AG08395 (cell line): ENCODE measurements at regions not wholly inside any gene's neighbourhood (a gene's known extent, or its start where the extent isn't known, plus 50 kb on each side); places are given as distances from the start of the nearest gene placed in this dataset.
"Not testable (repeated sequence)": the region's sequence is repeated elsewhere in the genome, so short reads cannot be mapped to it uniquely, and the experiment has no call there.

Experiments used
- DNase-seq: peaks from one replicate; pipeline ENCODE4 v3.0.0; 2012; ENCODE audit warnings: mixed read lengths, low spot score

GRCh38 chr5:152608458-152608857 lies 203.4 kb upstream of the NMUR2 start:
- DNase-seq = no peak

GRCh38 chr5:152619756-152620155 lies 214.7 kb upstream of the NMUR2 start:
- DNase-seq = no peak

- DNase-seq = no peak
These were observed 217.5 kb upstream of the NMUR2 start for GRCh38 chr5:152622628-152623027.

- no peak for DNase-seq
These were observed 218.9 kb upstream of the NMUR2 start for GRCh38 chr5:152623951-152624350.

GRCh38 chr5:152625696-152626095 lies 220.6 kb upstream of the NMUR2 start:
- DNase-seq = no peak

GRCh38 chr5:152631221-152631620 lies 226.1 kb upstream of the NMUR2 start:
- DNase-seq = no peak

- DNase-seq = no peak
These were observed 227.3 kb upstream of the NMUR2 start for GRCh38 chr5:152632360-152632759.

- no peak for DNase-seq
These were observed 229.5 kb upstream of the NMUR2 start for GRCh38 chr5:152634586-152634985.

- DNase-seq = no peak
These were observed 234.0 kb upstream of the NMUR2 start for GRCh38 chr5:152638996-152639552.

- no peak for DNase-seq
These were observed 237.1 kb upstream of the NMUR2 start for GRCh38 chr5:152641970-152642805.

GRCh38 chr5:152642880-152643279 lies 237.8 kb upstream of the NMUR2 start:
- DNase-seq = no peak

GRCh38 chr5:152644029-152644728 lies 239.1 kb upstream of the NMUR2 start:
- DNase-seq = no peak

GRCh38 chr5:152649609-152650008 lies 244.5 kb upstream of the NMUR2 start:
- no peak for DNase-seq

GRCh38 chr5:152650413-152650812 lies 245.3 kb upstream of the NMUR2 start:
- no peak for DNase-seq

GRCh38 chr5:152659470-152659869 lies 254.4 kb upstream of the NMUR2 start:
- not testable (repeated sequence) for DNase-seq

- DNase-seq = no peak
These were observed 268.5 kb upstream of the NMUR2 start for GRCh38 chr5:152673601-152674000.

- DNase-seq = no peak
These were observed 269.3 kb upstream of the NMUR2 start for GRCh38 chr5:152674403-152674802.

GRCh38 chr5:152676196-152676595 lies 271.1 kb upstream of the NMUR2 start:
- DNase-seq = no peak

- DNase-seq = no peak
These were observed 278.1 kb upstream of the NMUR2 start for GRCh38 chr5:152683205-152683604.

- no peak for DNase-seq
These were observed 281.9 kb upstream of the NMUR2 start for GRCh38 chr5:152686931-152687330.

- peak; percentile 70 for DNase-seq
These were observed 283.6 kb upstream of the NMUR2 start for GRCh38 chr5:152688561-152689249.

- DNase-seq = no peak
These were observed 284.2 kb upstream of the NMUR2 start for GRCh38 chr5:152689250-152689711.
